ENCODE measurements at regions not wholly inside any gene's neighbourhood (a gene's known extent, or its start where the extent isn't known, plus 50 kb on each side); places are given as distances from the start of the nearest gene placed in this dataset.
"Not testable (repeated sequence)": the region's sequence is repeated elsewhere in the genome, so short reads cannot be mapped to it uniquely, and the experiment has no call there.

DNA sequence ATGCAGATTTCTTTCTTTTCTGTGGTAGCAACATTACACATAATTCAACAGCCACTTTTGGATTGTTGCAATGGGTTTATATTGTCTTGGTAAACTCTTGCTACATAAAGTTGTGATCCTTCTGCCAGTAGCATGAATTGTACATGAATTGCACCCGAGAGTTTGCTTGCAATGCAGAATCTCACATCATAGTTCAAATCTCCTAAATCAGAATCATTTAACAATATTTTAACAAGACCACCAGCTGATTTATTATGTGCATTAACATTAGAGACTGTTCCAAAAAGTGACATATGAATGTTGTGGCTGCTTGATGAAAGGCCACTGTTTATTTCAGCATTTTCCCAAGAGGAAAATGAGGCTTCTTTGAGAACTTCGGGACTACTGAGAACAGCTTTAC, 1491.8 kb upstream of the NUDT12 start:
- no peak overlapping the region for H3K4me3 ChIP-seq (ENCODE audit: low read length)
- no peaks in the 10 kb centered on the region for H3K4me1 ChIP-seq (ENCODE audit: control insufficient read depth, insufficient read depth, low read length)
- no peak overlapping the region for H3K4me2 ChIP-seq (ENCODE audit: low read length)
- no peaks in the 10 kb centered on the region for H3K27me3 ChIP-seq (ENCODE audit: control insufficient read depth, insufficient read depth, low read length)
- H3K9me3 ChIP-seq (replicated peaks; ENCODE audit: low read length): peaks cover 2% of the 10 kb centered on the region
- H3K36me3 ChIP-seq (ENCODE audit: insufficient read depth, low read length): no peaks in the 10 kb centered on the region
- no peak overlapping the region for H3K9ac ChIP-seq (ENCODE audit: low read depth, low read length)

DNA sequence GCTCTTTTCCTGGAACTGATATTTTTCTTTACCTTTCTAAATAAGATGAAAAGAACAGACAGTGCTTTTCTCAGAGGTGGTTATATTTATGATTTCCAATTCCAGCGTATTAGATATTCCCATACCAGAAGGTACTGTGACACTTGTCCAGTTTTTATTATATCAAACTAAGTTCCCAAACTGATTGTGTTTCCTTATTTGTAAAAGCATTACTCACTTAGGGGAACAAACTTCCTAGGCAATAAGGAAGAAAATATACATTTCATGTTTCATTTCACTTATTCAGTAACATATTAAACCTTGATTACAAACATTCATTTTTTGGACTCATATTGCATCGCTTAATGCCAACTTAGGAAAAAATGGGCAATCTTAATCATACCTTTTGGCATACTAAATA, 1480.0 kb upstream of the NUDT12 start:
- H3K9me3 ChIP-seq (replicated peaks; ENCODE audit: low read length): no peaks in the 10 kb centered on the region
- H3K4me2 ChIP-seq (ENCODE audit: low read length): no peak overlapping the region
- no peak overlapping the region for H3K9ac ChIP-seq (ENCODE audit: low read depth, low read length)
- H3K4me1 ChIP-seq (ENCODE audit: control insufficient read depth, insufficient read depth, low read length): no peaks in the 10 kb centered on the region
- H3K27me3 ChIP-seq (ENCODE audit: control insufficient read depth, insufficient read depth, low read length): no peaks in the 10 kb centered on the region
- H3K36me3 ChIP-seq (ENCODE audit: insufficient read depth, low read length): no peaks in the 10 kb centered on the region
- H3K4me3 ChIP-seq (ENCODE audit: low read length): no peak overlapping the region

DNA sequence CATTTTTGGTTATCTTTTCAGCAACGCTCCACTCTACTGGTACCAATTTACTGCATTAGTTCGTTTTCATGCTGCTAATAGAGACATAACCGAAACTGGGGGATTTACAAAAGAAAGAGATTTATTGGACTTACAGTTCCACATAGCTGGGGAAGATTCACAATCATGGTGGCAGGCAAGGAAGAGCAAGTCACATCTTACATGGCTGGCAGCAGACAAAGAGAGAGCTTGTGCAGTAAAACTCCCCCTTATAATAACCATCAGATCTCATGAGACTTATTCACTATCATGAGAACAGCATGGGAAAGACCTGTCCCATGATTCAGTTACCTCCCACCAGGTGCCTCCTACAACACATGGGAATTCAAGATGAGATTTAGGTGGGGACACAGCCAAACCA, 1474.2 kb upstream of the NUDT12 start:
- H3K9ac ChIP-seq (ENCODE audit: low read depth, low read length); H3K27me3 ChIP-seq (ENCODE audit: control insufficient read depth, insufficient read depth, low read length); H3K4me1 ChIP-seq (ENCODE audit: control insufficient read depth, insufficient read depth, low read length); H3K4me3 ChIP-seq (ENCODE audit: low read length); H3K4me2 ChIP-seq (ENCODE audit: low read length); H3K36me3 ChIP-seq (ENCODE audit: insufficient read depth, low read length); H3K9me3 ChIP-seq (replicated peaks; ENCODE audit: low read length): not testable (repeated sequence)

DNA sequence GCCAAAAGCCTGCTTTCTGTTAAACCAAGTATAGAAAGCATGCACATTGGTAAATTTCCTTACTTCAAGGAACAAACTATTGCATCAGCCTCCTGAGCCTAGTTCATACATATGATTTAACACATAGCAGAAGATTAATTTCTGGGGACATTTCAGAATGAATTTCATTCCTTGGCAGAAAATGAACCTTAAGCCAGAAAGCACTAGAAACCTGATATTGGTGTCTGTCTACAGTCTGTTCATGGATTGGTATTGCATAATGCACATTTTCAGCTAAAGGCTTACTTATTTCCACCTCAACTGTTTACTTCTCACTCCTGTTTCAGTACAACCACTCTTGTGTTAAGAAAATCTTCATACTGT, 1471.8 kb upstream of the NUDT12 start:
- H3K27me3 ChIP-seq (ENCODE audit: control insufficient read depth, insufficient read depth, low read length): no peaks in the 10 kb centered on the region
- no peaks in the 10 kb centered on the region for H3K4me1 ChIP-seq (ENCODE audit: control insufficient read depth, insufficient read depth, low read length)
- no peaks in the 10 kb centered on the region for H3K36me3 ChIP-seq (ENCODE audit: insufficient read depth, low read length)
- H3K4me3 ChIP-seq (ENCODE audit: low read length): no peak overlapping the region
- H3K4me2 ChIP-seq (ENCODE audit: low read length): no peak overlapping the region
- no peaks in the 10 kb centered on the region for H3K9me3 ChIP-seq (replicated peaks; ENCODE audit: low read length)
- H3K9ac ChIP-seq (ENCODE audit: low read depth, low read length): no peak overlapping the region

DNA sequence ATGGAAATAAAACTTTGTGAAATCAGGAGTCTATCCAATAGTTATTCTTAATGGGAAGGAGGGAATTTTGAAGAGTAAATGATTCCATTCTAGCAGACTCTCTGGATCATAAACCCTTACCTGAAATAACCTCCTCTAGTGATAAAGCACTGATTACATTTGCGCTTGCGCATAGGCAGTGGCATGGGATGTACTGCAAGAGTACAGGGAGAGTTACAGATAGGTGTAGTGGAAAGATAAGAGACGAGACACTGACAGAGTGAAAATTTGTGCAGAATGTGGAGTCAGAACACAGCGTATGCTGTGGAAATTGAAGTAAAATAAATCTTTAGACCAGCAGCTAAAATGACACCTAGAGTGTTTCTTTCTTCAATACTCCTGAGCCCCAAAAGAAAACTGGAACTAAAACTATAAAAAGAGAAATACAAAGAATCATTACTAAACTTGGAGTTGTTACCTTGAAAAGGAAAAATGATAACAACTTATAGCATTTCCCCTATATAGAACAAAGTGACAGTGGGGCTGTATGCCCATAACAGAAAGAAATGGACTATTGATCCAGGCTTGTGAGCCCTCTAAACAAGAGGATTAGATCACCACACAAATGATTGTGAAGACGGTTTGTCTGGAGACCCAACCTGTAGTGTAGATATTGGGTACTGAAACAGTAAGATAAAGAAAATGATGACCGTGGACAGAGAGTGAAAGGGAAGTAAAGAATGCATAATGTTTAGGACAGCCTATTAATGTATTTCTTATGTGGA, 1471.2 kb upstream of the NUDT12 start:
- H3K4me2 ChIP-seq (ENCODE audit: low read length): no peak overlapping the region

DNA sequence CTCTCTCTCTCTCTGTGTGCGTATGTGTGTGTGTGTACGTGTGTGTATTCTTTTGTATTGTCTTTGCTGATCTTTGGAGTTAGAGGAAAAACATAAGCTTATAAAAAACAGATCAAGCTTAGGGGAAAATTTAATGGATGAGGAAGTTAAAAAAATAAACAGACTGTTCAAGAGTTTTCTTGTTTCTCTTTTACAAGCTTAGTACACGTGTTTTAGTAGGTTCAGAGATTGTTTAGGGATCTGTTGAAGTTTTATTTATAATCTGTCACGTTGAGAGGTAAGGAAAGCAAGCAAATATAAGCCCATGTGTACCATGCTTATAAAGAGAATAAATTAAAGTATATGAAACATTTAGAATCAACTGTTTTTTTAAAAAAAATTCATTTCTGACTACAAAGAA, 1470.3 kb upstream of the NUDT12 start:
- Histone ChIP-seq H3K9ac (ENCODE audit: low read depth, low read length) (no peak overlapping the region), H3K4me1 (ENCODE audit: control insufficient read depth, insufficient read depth, low read length) (no peaks in the 10 kb centered on the region), H3K4me3 (ENCODE audit: low read length) (no peak overlapping the region), H3K27me3 (ENCODE audit: control insufficient read depth, insufficient read depth, low read length) (no peaks in the 10 kb centered on the region), H3K4me2 (ENCODE audit: low read length) (no peak overlapping the region), H3K36me3 (ENCODE audit: insufficient read depth, low read length) (no peaks in the 10 kb centered on the region), H3K9me3 (replicated peaks; ENCODE audit: low read length) (no peaks in the 10 kb centered on the region)

More for the DNA sequence above, 1471.2 kb upstream of the NUDT12 start:
- Histone ChIP-seq H3K36me3 (ENCODE audit: insufficient read depth, low read length) (no peaks in the 10 kb centered on the region), H3K9ac (ENCODE audit: low read depth, low read length) (no peak overlapping the region), H3K4me1 (ENCODE audit: control insufficient read depth, insufficient read depth, low read length) (no peaks in the 10 kb centered on the region), H3K9me3 (replicated peaks; ENCODE audit: low read length) (no peaks in the 10 kb centered on the region), H3K27me3 (ENCODE audit: control insufficient read depth, insufficient read depth, low read length) (no peaks in the 10 kb centered on the region), H3K4me3 (ENCODE audit: low read length) (no peak overlapping the region)

DNA sequence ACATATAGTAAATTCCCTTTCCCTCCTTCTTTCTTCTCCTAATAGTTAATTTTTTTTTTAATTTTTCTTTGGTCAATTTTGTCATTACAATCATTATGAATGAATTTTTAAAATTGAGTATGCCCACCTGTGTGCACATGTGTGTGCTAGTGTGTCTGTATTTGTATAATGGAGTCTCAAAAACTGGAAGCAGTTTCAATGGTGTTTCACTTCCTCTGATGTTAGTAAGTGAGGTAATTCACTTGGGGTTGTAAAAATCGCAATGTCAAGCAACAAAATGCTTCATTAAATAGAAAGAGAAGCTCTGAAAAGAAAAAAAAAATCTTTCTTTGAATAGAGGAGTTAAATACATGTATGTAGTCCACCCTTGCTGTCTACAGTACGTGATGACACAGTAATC, 1467.6 kb upstream of the NUDT12 start:
- Histone ChIP-seq H3K9me3 (replicated peaks; ENCODE audit: low read length) (no peaks in the 10 kb centered on the region), H3K9ac (ENCODE audit: low read depth, low read length) (no peak overlapping the region), H3K36me3 (ENCODE audit: insufficient read depth, low read length) (no peaks in the 10 kb centered on the region), H3K27me3 (ENCODE audit: control insufficient read depth, insufficient read depth, low read length) (no peaks in the 10 kb centered on the region), H3K4me3 (ENCODE audit: low read length) (no peak overlapping the region), H3K4me2 (ENCODE audit: low read length) (no peak overlapping the region), H3K4me1 (ENCODE audit: control insufficient read depth, insufficient read depth, low read length) (no peaks in the 10 kb centered on the region)

DNA sequence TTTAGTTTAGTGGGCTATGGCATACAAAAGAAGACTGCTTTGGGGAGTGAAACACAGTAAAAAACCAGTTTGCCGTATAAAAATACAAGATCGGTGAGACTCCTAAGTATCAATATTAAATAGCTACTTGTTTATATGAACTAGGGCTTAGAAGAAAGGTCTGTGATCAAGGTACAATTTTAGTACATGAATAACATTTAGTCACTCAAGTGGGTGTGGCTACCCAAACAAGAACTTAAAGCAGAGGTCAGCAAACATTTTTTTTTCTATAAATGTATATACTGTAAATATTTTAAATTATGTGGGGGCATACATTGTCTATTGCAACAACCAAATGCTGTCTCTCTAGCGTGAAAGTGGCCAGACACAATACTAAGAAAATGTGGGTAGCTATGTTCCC, 1452.5 kb upstream of the NUDT12 start:
- H3K9me3 ChIP-seq (replicated peaks; ENCODE audit: low read length): no peaks in the 10 kb centered on the region
- H3K4me3 ChIP-seq (ENCODE audit: low read length): no peak overlapping the region
- no peaks in the 10 kb centered on the region for H3K36me3 ChIP-seq (ENCODE audit: insufficient read depth, low read length)
- H3K27me3 ChIP-seq (ENCODE audit: control insufficient read depth, insufficient read depth, low read length): no peaks in the 10 kb centered on the region
- no peak overlapping the region for H3K4me2 ChIP-seq (ENCODE audit: low read length)
- no peak overlapping the region for H3K9ac ChIP-seq (ENCODE audit: low read depth, low read length)
- no peaks in the 10 kb centered on the region for H3K4me1 ChIP-seq (ENCODE audit: control insufficient read depth, insufficient read depth, low read length)

DNA sequence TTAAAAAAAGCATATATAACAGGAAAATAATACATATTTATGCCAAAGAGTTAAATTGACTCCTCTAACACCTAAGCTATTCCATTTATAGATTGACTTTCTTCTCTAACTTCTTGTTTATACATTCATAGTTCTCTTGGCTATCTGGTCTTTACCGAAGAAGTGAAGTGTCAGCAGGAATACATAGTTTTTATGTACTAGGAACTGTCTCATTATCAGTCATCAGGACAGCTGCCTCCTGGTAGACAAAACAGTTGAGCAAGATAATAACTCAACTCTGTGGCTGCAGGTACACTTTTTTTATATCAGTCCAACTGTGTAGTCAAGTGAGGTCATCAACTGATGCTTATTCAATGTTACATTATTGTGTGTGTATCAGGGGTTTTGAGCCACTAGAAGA, 1436.0 kb upstream of the NUDT12 start:
- H3K36me3 ChIP-seq (ENCODE audit: insufficient read depth, low read length): no peaks in the 10 kb centered on the region
- no peaks in the 10 kb centered on the region for H3K4me1 ChIP-seq (ENCODE audit: control insufficient read depth, insufficient read depth, low read length)

DNA sequence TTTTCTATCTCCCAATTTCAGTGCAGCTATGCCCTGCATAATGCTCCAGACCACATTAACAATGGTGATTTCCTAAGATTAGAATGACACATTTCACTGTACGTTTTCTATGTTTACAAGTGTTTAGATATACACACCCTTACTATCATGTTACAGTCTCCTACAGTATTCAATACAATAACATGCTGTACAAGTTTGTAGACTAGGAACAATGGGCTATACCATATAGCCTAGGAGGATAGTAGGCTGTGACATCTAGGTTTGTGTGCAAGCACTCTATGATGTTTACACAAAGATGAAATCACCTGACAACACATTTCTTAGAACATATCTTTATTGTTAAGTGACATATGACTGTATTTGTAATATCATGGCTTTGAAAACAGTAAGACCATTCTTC, 1435.6 kb upstream of the NUDT12 start:
- Histone ChIP-seq H3K9ac (ENCODE audit: low read depth, low read length) (no peak overlapping the region), H3K27me3 (ENCODE audit: control insufficient read depth, insufficient read depth, low read length) (no peaks in the 10 kb centered on the region), H3K4me2 (ENCODE audit: low read length) (no peak overlapping the region), H3K9me3 (replicated peaks; ENCODE audit: low read length) (no peaks in the 10 kb centered on the region), H3K36me3 (ENCODE audit: insufficient read depth, low read length) (no peaks in the 10 kb centered on the region), H3K4me3 (ENCODE audit: low read length) (no peak overlapping the region), H3K4me1 (ENCODE audit: control insufficient read depth, insufficient read depth, low read length) (no peaks in the 10 kb centered on the region)

More for the DNA sequence above, 1436.0 kb upstream of the NUDT12 start:
- H3K27me3 ChIP-seq (ENCODE audit: control insufficient read depth, insufficient read depth, low read length): no peaks in the 10 kb centered on the region
- no peaks in the 10 kb centered on the region for H3K9me3 ChIP-seq (replicated peaks; ENCODE audit: low read length)
- no peak overlapping the region for H3K4me3 ChIP-seq (ENCODE audit: low read length)
- no peak overlapping the region for H3K9ac ChIP-seq (ENCODE audit: low read depth, low read length)
- no peak overlapping the region for H3K4me2 ChIP-seq (ENCODE audit: low read length)

DNA sequence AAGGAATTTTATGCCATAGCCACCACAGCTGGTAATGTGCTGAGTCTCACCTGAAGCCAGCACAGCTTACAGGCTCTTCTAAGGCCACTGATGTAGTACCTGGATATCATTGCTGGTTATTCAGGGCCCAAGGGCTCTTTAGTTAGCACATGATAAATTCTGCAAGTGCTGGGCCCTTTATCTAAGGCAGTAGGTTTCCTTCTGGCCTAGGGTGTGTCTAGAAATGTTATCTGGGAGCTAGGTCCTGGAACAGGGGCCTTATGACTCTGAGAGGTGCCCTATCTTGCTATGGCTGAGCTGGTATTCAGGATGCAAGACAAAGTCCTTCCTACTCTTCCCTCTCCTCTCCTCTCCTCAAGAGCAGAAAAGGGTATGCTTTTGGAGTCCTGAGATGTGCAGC, 1424.5 kb upstream of the NUDT12 start:
- Histone ChIP-seq H3K9me3 (replicated peaks; ENCODE audit: low read length) (no peaks in the 10 kb centered on the region), H3K4me2 (ENCODE audit: low read length) (no peak overlapping the region), H3K27me3 (ENCODE audit: control insufficient read depth, insufficient read depth, low read length) (no peaks in the 10 kb centered on the region), H3K4me3 (ENCODE audit: low read length) (no peak overlapping the region), H3K4me1 (ENCODE audit: control insufficient read depth, insufficient read depth, low read length) (no peaks in the 10 kb centered on the region), H3K36me3 (ENCODE audit: insufficient read depth, low read length) (no peaks in the 10 kb centered on the region), H3K9ac (ENCODE audit: low read depth, low read length) (no peak overlapping the region)

DNA sequence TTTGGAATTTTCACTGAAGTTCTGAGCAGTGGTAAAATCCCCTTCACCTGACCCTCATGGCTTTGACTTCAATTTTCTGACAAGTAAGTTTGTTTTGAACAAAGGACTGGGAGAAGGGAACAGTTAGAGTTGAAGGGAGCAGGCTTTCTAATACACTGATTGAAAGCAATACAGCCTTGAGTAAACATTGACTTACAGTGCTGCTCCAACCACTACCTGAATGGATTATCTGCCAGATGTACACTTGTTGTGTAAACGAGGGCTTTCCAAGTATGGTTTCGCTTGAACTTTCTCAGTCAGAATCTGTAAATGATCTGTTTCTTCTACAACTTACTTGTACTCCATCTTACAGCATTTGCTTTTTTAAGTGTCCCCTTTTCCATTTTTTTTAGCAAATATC, 1414.9 kb upstream of the NUDT12 start:
- H3K4me2 ChIP-seq (ENCODE audit: low read length): no peak overlapping the region
- H3K4me3 ChIP-seq (ENCODE audit: low read length): no peak overlapping the region
- H3K4me1 ChIP-seq (ENCODE audit: control insufficient read depth, insufficient read depth, low read length): no peaks in the 10 kb centered on the region
- H3K36me3 ChIP-seq (ENCODE audit: insufficient read depth, low read length): no peaks in the 10 kb centered on the region
- H3K9ac ChIP-seq (ENCODE audit: low read depth, low read length): no peak overlapping the region
- H3K27me3 ChIP-seq (ENCODE audit: control insufficient read depth, insufficient read depth, low read length): no peaks in the 10 kb centered on the region
- H3K9me3 ChIP-seq (replicated peaks; ENCODE audit: low read length): no peaks in the 10 kb centered on the region

All from skeletal muscle satellite cell (primary cell).